Body of pancreas (tissue), 4 donors: ENCODE measurements at regions not wholly inside any gene's neighbourhood (a gene's known extent, or its start where the extent isn't known, plus 50 kb on each side); places are given as distances from the start of the nearest gene placed in this dataset.

Source experiments
- ATAC-seq: fragments of 150-250 bp; one replicate; pipeline ENCODE4 v1.9.1; 2016
- DNase-seq, 4 donors: peaks; one replicate each; pipeline ENCODE4 v3.0.0-alpha.2; 2019
- H3K27ac ChIP-seq, 4 donors: fragments of 200-600 bp; sonication (generic); 1 replicate in 3 of 4; 2 replicates in 1 of 4; pipeline versions ENCODE4 v1.5.1 to v1.6.1; 2016 to 2019; ENCODE audit warnings: mild to moderate bottlenecking in 1 of 4, mixed read lengths in 1 of 4, moderate library complexity in 1 of 4
- H3K27me3 ChIP-seq, 2 donors: fragments of 200-600 bp; sonication (generic); one replicate each; pipeline ENCODE4 v1.6.0; 2016; ENCODE audit warnings: mild to moderate bottlenecking in 1 of 2
- H3K36me3 ChIP-seq, 2 donors: fragments of 200-600 bp; sonication (generic); replicated peaks in 1 of 2; 2 replicates each; pipeline ENCODE4 v1.5.1; 2016; ENCODE audit warnings: low read depth in 2 of 2; ENCODE audit not compliant: insufficient read depth in 1 of 2
- H3K4me1 ChIP-seq: fragments of 200-600 bp; sonication (generic); one replicate; pipeline ENCODE4 v1.6.0; 2016
- H3K4me3 ChIP-seq, 2 donors: fragments of 200-600 bp; sonication (generic); 1 replicate in 1 of 2; 2 replicates in 1 of 2; pipeline ENCODE4 v1.5.1; 2016 to 2019
- H3K9me3 ChIP-seq, 3 donors: fragments of 200-600 bp; sonication (generic); 1 replicate in 2 of 3; 2 replicates in 1 of 3; pipeline ENCODE4 v1.5.1; 2016
- POLR2A ChIP-seq, 3 donors: fragments of 450-650 bp; IDR thresholded peaks; one replicate each; pipeline ENCODE4 v1.6.1; 2016; ENCODE audit warnings: antibody characterized with exemption in 3 of 3, mild to moderate bottlenecking in 2 of 3
- WGBS, 2 donors: methylation state at CpG; one replicate each; pipeline ENCODE4 v1.1.5; 2017; 5-methylcytosine and 5-hydroxymethylcytosine counted together
- intact Hi-C: fragments of 100-400 bp; cut with DNase I; formaldehyde crosslinking; loops from one replicate; pipeline ENCODE4 v1.15.1; 2023
- TF ChIP-seq, protein P1 (sequence below), 7 experiments: fragments of 450-650 bp in 4 of 7; fragments of 200-600 bp in 3 of 7; sonication (generic) in 3 of 7; IDR thresholded peaks; one replicate each; pipeline ENCODE4 v1.5.1; 2016 to 2019; ENCODE audit warnings: antibody characterized with exemption in 7 of 7

DNA sequence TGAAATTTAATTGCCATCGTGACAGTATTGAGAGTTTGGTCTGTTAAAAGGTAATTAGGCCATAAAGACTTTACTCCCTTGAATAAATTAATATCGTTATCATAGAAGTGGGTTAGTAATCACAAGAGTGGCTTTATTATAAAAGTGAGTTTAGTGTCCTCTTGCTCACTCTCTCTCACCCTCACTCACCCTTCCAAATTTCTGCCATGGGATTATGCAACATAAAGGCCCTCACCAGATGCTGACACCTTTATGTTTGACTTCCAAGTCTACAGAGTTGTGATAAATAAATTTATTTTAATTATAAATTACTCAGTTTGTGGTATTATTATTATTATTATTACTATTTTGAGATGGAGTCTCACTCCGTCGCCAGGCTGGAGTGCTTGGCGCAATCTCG lies 1070.8 kb downstream of the PCDH18 start:
- TF ChIP-seq, protein P1, sequence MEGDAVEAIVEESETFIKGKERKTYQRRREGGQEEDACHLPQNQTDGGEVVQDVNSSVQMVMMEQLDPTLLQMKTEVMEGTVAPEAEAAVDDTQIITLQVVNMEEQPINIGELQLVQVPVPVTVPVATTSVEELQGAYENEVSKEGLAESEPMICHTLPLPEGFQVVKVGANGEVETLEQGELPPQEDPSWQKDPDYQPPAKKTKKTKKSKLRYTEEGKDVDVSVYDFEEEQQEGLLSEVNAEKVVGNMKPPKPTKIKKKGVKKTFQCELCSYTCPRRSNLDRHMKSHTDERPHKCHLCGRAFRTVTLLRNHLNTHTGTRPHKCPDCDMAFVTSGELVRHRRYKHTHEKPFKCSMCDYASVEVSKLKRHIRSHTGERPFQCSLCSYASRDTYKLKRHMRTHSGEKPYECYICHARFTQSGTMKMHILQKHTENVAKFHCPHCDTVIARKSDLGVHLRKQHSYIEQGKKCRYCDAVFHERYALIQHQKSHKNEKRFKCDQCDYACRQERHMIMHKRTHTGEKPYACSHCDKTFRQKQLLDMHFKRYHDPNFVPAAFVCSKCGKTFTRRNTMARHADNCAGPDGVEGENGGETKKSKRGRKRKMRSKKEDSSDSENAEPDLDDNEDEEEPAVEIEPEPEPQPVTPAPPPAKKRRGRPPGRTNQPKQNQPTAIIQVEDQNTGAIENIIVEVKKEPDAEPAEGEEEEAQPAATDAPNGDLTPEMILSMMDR (IDR thresholded peaks at IDR 0.05), result no peak
- TF ChIP-seq POLR2A (IDR thresholded peaks at IDR 0.05), result no peak
- Histone ChIP-seq H3K4me3 (no peak overlapping the region), H3K27me3 (no peaks in the 10 kb centered on the region), H3K9me3 (no peaks in the 10 kb centered on the region), H3K27ac (no peak overlapping the region), H3K4me1 (no peaks in the 10 kb centered on the region), H3K36me3 (no peaks in the 10 kb centered on the region)
- ATAC-seq (no peak), DNase-seq (no peak)
- intact Hi-C loops, result no loop called here
- WGBS, 2 donors, result 78 to 80% methylated on average over 6 of the region's 6 CpGs

DNA sequence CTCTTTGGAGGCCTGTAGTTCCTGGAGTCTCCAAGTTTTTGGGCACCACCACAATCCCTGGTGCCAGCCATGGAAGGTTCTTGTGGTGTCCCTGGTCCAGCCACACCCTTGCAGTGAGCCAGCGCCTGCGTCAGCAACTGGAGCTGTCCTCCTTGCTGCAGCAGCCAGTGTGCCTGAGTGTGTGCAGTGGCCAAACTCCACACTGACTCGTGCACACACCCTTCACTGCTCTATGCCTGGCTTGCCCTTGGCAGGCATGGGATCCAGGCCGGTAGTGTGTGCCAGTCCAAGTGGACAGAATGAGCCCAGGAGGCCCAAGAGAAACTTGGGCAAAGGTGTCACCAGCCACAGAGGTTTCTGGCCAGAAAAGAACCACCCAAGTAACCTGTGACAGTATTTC lies 1074.0 kb downstream of the PCDH18 start:
- WGBS, 2 donors, result 66 to 83% methylated on average over 2 to 4 of the region's 4 CpGs
- H3K36me3 ChIP-seq, result no peaks in the 10 kb centered on the region
- no peak for TF ChIP-seq POLR2A (IDR thresholded peaks at IDR 0.05)
- TF ChIP-seq, protein P1 (IDR thresholded peaks at IDR 0.05), result no peak
- no peaks in the 10 kb centered on the region for H3K27me3 ChIP-seq
- ATAC-seq (no peak), DNase-seq (no peak)
- no peak overlapping the region for H3K4me3 ChIP-seq
- intact Hi-C loops, result no loop called here
- H3K9me3 ChIP-seq, result no peaks in the 10 kb centered on the region
- H3K4me1 ChIP-seq, result no peaks in the 10 kb centered on the region
- H3K27ac ChIP-seq, result no peak overlapping the region

DNA sequence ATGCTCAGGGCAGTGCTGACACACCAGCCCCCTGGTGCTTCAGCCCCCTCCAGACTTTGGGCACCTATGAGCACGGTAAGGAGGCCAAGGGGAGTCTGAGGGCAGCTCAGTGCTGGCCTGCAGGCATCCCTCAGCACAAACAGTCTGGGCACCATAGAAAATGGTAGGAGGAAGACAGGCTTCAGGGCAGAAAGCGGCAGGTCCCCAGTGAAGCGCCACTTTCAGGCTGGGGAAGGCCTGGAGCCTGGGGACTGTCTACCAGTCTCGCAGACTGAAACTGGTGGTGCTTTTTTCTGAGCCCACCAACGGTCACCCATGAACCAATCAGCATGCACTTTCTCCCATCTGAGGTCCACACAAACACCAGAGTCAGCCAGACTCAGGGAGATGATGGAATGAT lies 1074.7 kb downstream of the PCDH18 start:
- H3K4me3 ChIP-seq, result no peak overlapping the region
- TF ChIP-seq, protein P1 (IDR thresholded peaks at IDR 0.05), result no peak
- TF ChIP-seq POLR2A (IDR thresholded peaks at IDR 0.05), result no peak
- H3K4me1 ChIP-seq, result no peaks in the 10 kb centered on the region
- H3K36me3 ChIP-seq, result no peaks in the 10 kb centered on the region
- intact Hi-C loops, result no loop called here
- no peak for ATAC-seq
- no peak overlapping the region for H3K27ac ChIP-seq
- H3K27me3 ChIP-seq, result no peaks in the 10 kb centered on the region
- no peak for DNase-seq
- no peaks in the 10 kb centered on the region for H3K9me3 ChIP-seq
- 60 to 72% methylated on average over 5 of the region's 5 CpGs for WGBS, 2 donors

DNA sequence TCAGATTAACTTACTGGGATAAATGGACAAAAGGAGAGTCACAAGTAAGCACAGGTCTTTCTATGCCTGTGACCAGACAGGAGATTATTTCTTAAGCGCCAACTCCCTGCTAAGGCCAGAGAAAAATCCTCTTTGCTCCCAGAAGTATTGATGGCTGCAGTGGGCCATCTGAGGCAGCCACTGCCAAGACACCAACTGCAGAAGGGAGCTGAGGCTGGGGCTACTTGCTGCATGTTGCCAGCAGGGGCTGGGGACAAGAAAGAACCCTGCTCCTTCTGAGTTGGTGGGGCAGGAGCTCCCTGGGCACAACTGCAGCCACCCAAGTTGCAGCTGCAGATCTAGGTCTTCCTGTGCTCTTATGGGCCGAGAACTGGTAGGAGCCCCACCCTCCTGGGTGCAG lies 1075.3 kb downstream of the PCDH18 start:
- intact Hi-C loops, result no loop called here
- H3K27me3 ChIP-seq, result no peaks in the 10 kb centered on the region
- H3K9me3 ChIP-seq, result no peaks in the 10 kb centered on the region
- 83 to 96% methylated on average over 2 of the region's 2 CpGs for WGBS, 2 donors
- ATAC-seq (no peak), DNase-seq (no peak)
- H3K4me3 ChIP-seq, result no peak overlapping the region
- H3K27ac ChIP-seq, result no peak overlapping the region
- TF ChIP-seq, protein P1 (IDR thresholded peaks at IDR 0.05), result no peak
- no peak for TF ChIP-seq POLR2A (IDR thresholded peaks at IDR 0.05)
- no peaks in the 10 kb centered on the region for H3K4me1 ChIP-seq
- H3K36me3 ChIP-seq, result no peaks in the 10 kb centered on the region

DNA sequence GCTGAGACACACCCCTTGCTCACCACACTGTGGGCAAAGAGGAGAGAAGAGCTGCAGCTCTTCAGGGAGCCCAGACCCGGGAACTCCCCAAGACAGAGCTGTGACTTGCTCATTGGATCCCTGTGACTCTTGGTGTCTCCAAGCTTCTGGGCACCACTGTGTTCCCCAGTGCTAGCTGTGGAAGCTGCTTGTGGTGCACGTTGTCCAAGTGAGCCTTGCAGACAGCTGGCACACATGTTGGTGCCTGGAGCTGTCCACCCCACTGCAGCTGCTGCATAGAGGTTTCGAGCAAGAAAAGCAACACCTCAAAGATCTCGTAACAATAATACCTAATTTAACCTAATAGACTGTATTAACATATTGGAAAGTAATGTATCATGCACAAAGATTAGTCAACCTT lies 1089.3 kb downstream of the PCDH18 start:
- no peak for TF ChIP-seq POLR2A (IDR thresholded peaks at IDR 0.05)
- TF ChIP-seq, protein P1 (IDR thresholded peaks at IDR 0.05), result no peak
- intact Hi-C loops, result no loop called here
- Histone ChIP-seq H3K36me3 (no peaks in the 10 kb centered on the region), H3K27me3 (no peaks in the 10 kb centered on the region), H3K4me1 (no peaks in the 10 kb centered on the region), H3K9me3 (no peaks in the 10 kb centered on the region), H3K4me3 (no peak overlapping the region), H3K27ac (no peak overlapping the region)
- 58 to 79% methylated on average over 4 of the region's 4 CpGs for WGBS, 2 donors
- DNase-seq (no peak), ATAC-seq (no peak)
